H1 (cell line): ENCODE measurements at regions not wholly inside any gene's neighbourhood (a gene's known extent, or its start where the extent isn't known, plus 50 kb on each side); places are given as distances from the start of the nearest gene placed in this dataset.

ENCODE experiments used
- CTCF ChIA-PET: fragments of 300-600 bp; sonication (Branson Sonifier 250); formaldehyde crosslinking; loops from one replicate; lab custom pipeline; 2021; ENCODE audit not compliant: partially characterized antibody; lab: Charles Lee
- POLR2A ChIA-PET: fragments of 300-600 bp; sonication (Branson Sonifier 250); formaldehyde crosslinking; loops from one replicate; lab custom pipeline; 2021; ENCODE audit warnings: inconsistent platforms; ENCODE audit not compliant: partially characterized antibody; lab: Charles Lee
- DNase-seq, 2 experiments: peaks; one replicate each; pipeline versions ENCODE4 v3.0.0 to v3.0.0-alpha.2; 2010 to 2022; ENCODE audit warnings: low spot score in 2 of 2, low read depth in 1 of 2, mixed read lengths in 1 of 2
- FAIRE-seq: peaks from 2 replicates; lab custom pipeline; 2011; peaks lifted over from hg19 to GRCh38; lab: Jason Lieb, UNC
- H2AFZ ChIP-seq: 2 replicates; pipeline ENCODE4 v1.8.1; 2012; ENCODE audit warnings: low read length, inconsistent platforms
- H2AK5ac ChIP-seq: 2 replicates; pipeline ENCODE4 v1.6.1; 2013; ENCODE audit warnings: low read depth, low read length
- H2BK120ac ChIP-seq: replicated peaks from 2 replicates; pipeline ENCODE3; 2013; ENCODE audit warnings: low read depth, low read length, inconsistent platforms
- H2BK12ac ChIP-seq: 2 replicates; pipeline ENCODE4 v1.6.1; 2013; ENCODE audit warnings: low read depth, low read length
- H2BK15ac ChIP-seq: 2 replicates; pipeline ENCODE4 v1.6.1; 2013; ENCODE audit warnings: low read length
- H2BK20ac ChIP-seq: 2 replicates; pipeline ENCODE4 v1.6.1; 2013; ENCODE audit warnings: low read length
- H2BK5ac ChIP-seq: 2 replicates; pipeline ENCODE4 v1.6.1; 2013; ENCODE audit warnings: low read depth, low read length
- H3K14ac ChIP-seq: 2 replicates; pipeline ENCODE4 v1.6.1; 2013; ENCODE audit warnings: inconsistent platforms; ENCODE audit not compliant: insufficient read length
- H3K18ac ChIP-seq: 2 replicates; pipeline ENCODE4 v1.6.1; 2013; ENCODE audit warnings: low read length; ENCODE audit errors: extremely low read depth
- H3K23ac ChIP-seq: 2 replicates; pipeline ENCODE4 v1.6.1; 2013; ENCODE audit warnings: inconsistent platforms; ENCODE audit not compliant: insufficient read length
- H3K23me2 ChIP-seq: 2 replicates; pipeline ENCODE4 v1.6.1; 2013; ENCODE audit warnings: low read depth, low read length
- H3K27ac ChIP-seq: 2 replicates; pipeline ENCODE4 v1.6.1; 2011; ENCODE audit warnings: low read depth, low read length, inconsistent platforms
- H3K27me3 ChIP-seq, 4 experiments: replicated peaks in 1 of 4; 1 replicate in 1 of 4; 2 replicates in 3 of 4; pipeline versions ENCODE4 v1.6.1 to v1.8.1; 2011 to 2013; ENCODE audit warnings: low read length in 3 of 4, mild to moderate bottlenecking in 3 of 4, inconsistent platforms in 2 of 4, mixed read lengths in 2 of 4, moderate library complexity in 1 of 4; ENCODE audit not compliant: control insufficient read depth in 3 of 4, insufficient read depth in 3 of 4; ENCODE audit errors: extremely low read depth in 1 of 4
- H3K36me3 ChIP-seq, 4 experiments: 2 replicates each; pipeline versions ENCODE4 v1.6.1 to v1.8.1; 2011 to 2013; ENCODE audit warnings: mild to moderate bottlenecking in 4 of 4, low read length in 3 of 4, moderate library complexity in 2 of 4, control low read depth in 1 of 4, inconsistent platforms in 1 of 4; ENCODE audit not compliant: insufficient read depth in 4 of 4, control insufficient read depth in 2 of 4
- H3K4ac ChIP-seq: replicated peaks from 2 replicates; pipeline ENCODE3; 2013; ENCODE audit warnings: low read length, low read depth, mixed read lengths, inconsistent platforms; ENCODE audit not compliant: insufficient read length
- H3K4me1 ChIP-seq, 4 experiments: replicated peaks in 1 of 4; 1 replicate in 1 of 4; 2 replicates in 3 of 4; pipeline versions ENCODE4 v1.6.1 to v1.8.1; 2011 to 2013; ENCODE audit warnings: low read length in 3 of 4, inconsistent platforms in 2 of 4, mixed read lengths in 1 of 4; ENCODE audit not compliant: insufficient read depth in 4 of 4, control insufficient read depth in 3 of 4
- H3K4me2 ChIP-seq, 2 experiments: 2 replicates each; pipeline versions ENCODE4 v1.6.1 to v1.8.1; 2011 to 2013; ENCODE audit warnings: low read depth in 2 of 2, low read length in 2 of 2, control low read depth in 1 of 2, inconsistent platforms in 1 of 2, mild to moderate bottlenecking in 1 of 2; ENCODE audit not compliant: insufficient read depth in 1 of 2
- H3K4me3 ChIP-seq, 4 experiments: fragments of 200-600, 300-600 bp in 1 of 4; sonication (generic), shearing (Covaris generic), sonication (Bioruptor Twin) in 1 of 4; 2 replicates each; pipeline versions ENCODE4 v1.5.1 to v1.8.1; 2011 to 2016; ENCODE audit warnings: low read length in 4 of 4, low read depth in 3 of 4, control low read depth in 2 of 4, inconsistent platforms in 2 of 4, mild to moderate bottlenecking in 2 of 4, mixed read lengths in 1 of 4, moderate library complexity in 1 of 4; ENCODE audit not compliant: insufficient read depth in 2 of 4; ENCODE audit errors: extremely low read depth in 1 of 4
- H3K56ac ChIP-seq: replicated peaks from 2 replicates; pipeline ENCODE3; 2013; ENCODE audit warnings: low read depth, mild to moderate bottlenecking, mixed read lengths, low read length, inconsistent platforms; ENCODE audit not compliant: insufficient read length
- H3K79me1 ChIP-seq: 2 replicates; pipeline ENCODE4 v1.6.1; 2013; ENCODE audit warnings: low read depth, low read length, control low read depth
- H3K79me2 ChIP-seq, 2 experiments: 2 replicates each; pipeline versions ENCODE4 v1.6.1 to v1.8.1; 2012 to 2013; ENCODE audit warnings: low read length in 2 of 2, mild to moderate bottlenecking in 2 of 2, inconsistent platforms in 1 of 2; ENCODE audit not compliant: insufficient read depth in 2 of 2, control insufficient read depth in 1 of 2
- H3K9ac ChIP-seq, 4 experiments: replicated peaks in 1 of 4; 1 replicate in 1 of 4; 2 replicates in 3 of 4; pipeline versions ENCODE4 v1.6.1 to v1.8.1; 2011 to 2013; ENCODE audit warnings: low read depth in 3 of 4, low read length in 3 of 4, control low read depth in 2 of 4, mild to moderate bottlenecking in 2 of 4, moderate library complexity in 2 of 4, inconsistent platforms in 1 of 4; ENCODE audit errors: extremely low read depth in 1 of 4
- H3K9me3 ChIP-seq, 2 experiments: 2 replicates each; pipeline versions ENCODE4 v1.6.1 to v1.8.1; 2012 to 2013; ENCODE audit warnings: mild to moderate bottlenecking in 2 of 2, moderate library complexity in 2 of 2, control low read depth in 1 of 2, inconsistent platforms in 1 of 2, low read depth in 1 of 2, low read length in 1 of 2, mixed read lengths in 1 of 2; ENCODE audit not compliant: insufficient read depth in 2 of 2
- H4K20me1 ChIP-seq, 2 experiments: replicated peaks in 1 of 2; 2 replicates each; pipeline versions ENCODE3 to v1.8.1; 2011 to 2013; ENCODE audit warnings: inconsistent platforms in 2 of 2, low read length in 2 of 2, mild to moderate bottlenecking in 1 of 2; ENCODE audit not compliant: insufficient read depth in 2 of 2, control insufficient read depth in 1 of 2
- H4K5ac ChIP-seq: 2 replicates; pipeline ENCODE4 v1.6.1; 2013; ENCODE audit warnings: low read length, low read depth, mixed read lengths, inconsistent platforms; ENCODE audit not compliant: insufficient read length
- H4K8ac ChIP-seq: 2 replicates; pipeline ENCODE4 v1.8.0; 2013; ENCODE audit warnings: mild to moderate bottlenecking, moderate library complexity, low read length, inconsistent platforms; ENCODE audit not compliant: insufficient read depth; ENCODE audit errors: extremely low read depth
- H4K91ac ChIP-seq: replicated peaks from 2 replicates; pipeline ENCODE3; 2013; ENCODE audit warnings: low read length, mixed read lengths, inconsistent platforms; ENCODE audit not compliant: insufficient read length
- ZNF274 ChIP-seq: IDR thresholded peaks from 2 replicates; pipeline ENCODE4 v1.7.0; 2012; ENCODE audit warnings: low read length, borderline replicate concordance; ENCODE audit errors: extremely low read depth
- WGBS, 2 experiments: shearing (Covaris generic) in 1 of 2; methylation state at CpG; one replicate each; pipeline versions ENCODE4 v1.1.6 to v1.1.7; 2013 to 2015; ENCODE audit warnings: low lambda C conversion rate in 2 of 2, mixed read lengths in 2 of 2, inconsistent platforms in 1 of 2, low coverage in 1 of 2, missing lambda C conversion rate in 1 of 2; ENCODE audit not compliant: insufficient replicate concordance in 2 of 2, insufficient coverage in 1 of 2, insufficient read length in 1 of 2; ENCODE audit errors: extremely low coverage in 1 of 2, missing lambda C conversion rate in 1 of 2; 5-methylcytosine and 5-hydroxymethylcytosine counted together

DNA sequence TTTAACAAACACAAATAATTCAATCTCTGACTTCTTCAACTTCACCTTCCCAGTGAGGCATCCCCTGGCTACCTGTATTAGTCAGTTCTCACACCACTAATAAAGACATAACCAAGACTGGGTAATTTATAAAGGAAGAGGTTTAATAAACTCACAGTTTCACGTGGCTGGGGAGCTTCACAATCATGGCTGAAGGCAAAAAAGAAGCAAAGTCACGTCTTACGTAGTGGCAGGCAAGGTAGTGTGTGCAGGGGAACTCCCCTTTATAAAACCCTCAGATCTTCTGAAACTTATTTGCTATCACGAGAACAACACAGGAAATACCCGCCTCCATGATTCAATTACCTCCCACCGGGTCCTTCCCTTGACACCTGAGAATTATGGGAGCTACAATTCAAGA is 478.5 kb downstream of the ADGRL2 start:
- Histone ChIP-seq H3K4me2 (no peak overlapping the region), H3K79me2 (no peaks in the 10 kb centered on the region), H3K9me3 (no peaks in the 10 kb centered on the region), H2BK12ac (no peak overlapping the region), H4K5ac (no peak overlapping the region), H2BK15ac (no peak overlapping the region), H3K9ac (no peak overlapping the region), H2AK5ac (no peak overlapping the region), H3K23me2 (no peaks in the 10 kb centered on the region; the same call in 1 of the 2 replicates), H3K79me1 (no peaks in the 10 kb centered on the region), H3K36me3 (no peaks in the 10 kb centered on the region), H3K4ac (no peak overlapping the region), H2AFZ (no peak overlapping the region), H2BK120ac (no peak overlapping the region), H4K91ac (no peak overlapping the region), H3K4me3 (no peak overlapping the region), H2BK20ac (no peak overlapping the region), H3K4me1 (no peaks in the 10 kb centered on the region), H4K8ac (no peak overlapping the region), H4K20me1 (no peaks in the 10 kb centered on the region), H3K23ac (no peak overlapping the region), H3K14ac (no peak overlapping the region), H3K27me3 (no peaks in the 10 kb centered on the region), H3K18ac (no peak overlapping the region), H3K27ac (no peak overlapping the region), H2BK5ac (no peak overlapping the region), H3K56ac (no peak overlapping the region)
- ChIA-PET CTCF (interaction anchor here (1.0 kb wide), 1 partner anchor 9 kb away, joined by 3 read pairs; no protein-coding TSS in a partner anchor), POLR2A (no interaction called here)
- DNase-seq (no peak), FAIRE-seq (no peak)
- 77% methylated on average over 6 of the region's 6 CpGs; no CpG with 5 or more reads in 1 of the 2 experiments for WGBS, 2 experiments
- no peak for TF ChIP-seq ZNF274
